ENCODE measurements at regions not wholly inside any gene's neighbourhood (a gene's known extent, or its start where the extent isn't known, plus 50 kb on each side); places are given as distances from the start of the nearest gene placed in this dataset.

DNA sequence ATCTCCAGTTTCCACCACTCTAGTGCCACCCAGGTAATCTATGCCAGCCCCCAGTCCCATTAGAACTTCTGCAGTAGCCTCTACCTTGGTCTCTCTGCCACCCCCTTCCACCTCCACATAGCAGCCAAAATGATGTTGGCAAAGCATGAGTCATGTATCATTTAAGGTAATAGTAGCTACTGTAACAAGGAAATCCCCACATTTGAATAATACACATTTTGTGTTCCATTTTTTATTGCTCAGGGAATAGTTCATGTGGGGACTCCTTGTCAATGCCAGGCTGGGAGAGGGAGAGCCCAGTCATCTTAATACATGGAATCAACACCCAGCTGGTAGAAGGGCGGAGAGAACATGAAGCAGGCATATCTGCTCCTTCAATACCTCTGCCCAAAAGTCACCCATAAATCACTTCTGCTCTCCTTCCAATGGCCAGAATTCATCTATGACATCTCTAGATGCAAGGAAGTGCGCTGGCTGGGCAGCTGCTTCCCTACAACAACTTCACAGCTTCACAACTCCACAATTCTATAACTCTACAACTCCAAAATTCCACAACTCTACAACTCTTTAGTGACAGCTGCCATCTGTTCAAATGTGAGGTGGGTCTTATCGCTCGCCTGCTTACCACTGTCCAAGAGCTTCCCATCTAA lies 70.6 kb upstream of the GLS start:
- no peaks in the 10 kb centered on the region for H3K4me1 Mint-ChIP-seq
- Histone ChIP-seq H4K20me1 (replicated peaks; ENCODE audit: insufficient read depth) (no peaks in the 10 kb centered on the region), H3K4me1 (ENCODE audit: insufficient read depth) (no peaks in the 10 kb centered on the region), H3K9me2 (ENCODE audit: insufficient read depth) (0 out of 2 replicates have a peak, but pooled peaks cover 4% of the 10 kb centered on the region), H3K27me3 (ENCODE audit: insufficient read depth) (no peaks in the 10 kb centered on the region), H3K79me2 (replicated peaks; ENCODE audit: insufficient read depth) (no peaks in the 10 kb centered on the region), H3K36me3 (ENCODE audit: insufficient read depth) (no peaks in the 10 kb centered on the region), H3K27ac (ENCODE audit: low read depth) (no peak overlapping the region), H3F3A (replicated peaks; ENCODE audit: low read depth) (no peaks in the 10 kb centered on the region), H3K4me3 (no peak overlapping the region), H3K4me2 (no peak overlapping the region), H2AFZ (peak overlapping the region; percentile 43; the same call in 1 of the 2 replicates)
- ATAC-seq (no peak), DNase-seq (ENCODE audit: low spot score) (no peak)
- no peaks in the 10 kb centered on the region for H3K36me3 Mint-ChIP-seq (ENCODE audit: low read depth)
- H3K27me3 Mint-ChIP-seq (ENCODE audit: insufficient read depth, low read depth, poor library complexity), result no peaks in the 10 kb centered on the region
- no peak overlapping the region for H3K27ac Mint-ChIP-seq
- no peaks in the 10 kb centered on the region for H3K9me3 Mint-ChIP-seq
- TF ChIP-seq POLR2AphosphoS5 (IDR thresholded peaks at IDR 0.05; ENCODE audit: low read depth), result no peak
- TF ChIP-seq ZNF331 (CRISPR knock-in tag; IDR thresholded peaks at IDR 0.05; ENCODE audit: low read depth), result no peak
- TF ChIP-seq STAT1 (IDR thresholded peaks at IDR 0.05; ENCODE audit: unreplicated experiment), result no peak
- TF ChIP-seq ZNF462 (CRISPR knock-in tag; IDR thresholded peaks at IDR 0.05), result no peak
- TF ChIP-seq CREB1 (CRISPR knock-in tag; IDR thresholded peaks at IDR 0.05; ENCODE audit: low read depth), result no peak
- TF ChIP-seq, protein P1, sequence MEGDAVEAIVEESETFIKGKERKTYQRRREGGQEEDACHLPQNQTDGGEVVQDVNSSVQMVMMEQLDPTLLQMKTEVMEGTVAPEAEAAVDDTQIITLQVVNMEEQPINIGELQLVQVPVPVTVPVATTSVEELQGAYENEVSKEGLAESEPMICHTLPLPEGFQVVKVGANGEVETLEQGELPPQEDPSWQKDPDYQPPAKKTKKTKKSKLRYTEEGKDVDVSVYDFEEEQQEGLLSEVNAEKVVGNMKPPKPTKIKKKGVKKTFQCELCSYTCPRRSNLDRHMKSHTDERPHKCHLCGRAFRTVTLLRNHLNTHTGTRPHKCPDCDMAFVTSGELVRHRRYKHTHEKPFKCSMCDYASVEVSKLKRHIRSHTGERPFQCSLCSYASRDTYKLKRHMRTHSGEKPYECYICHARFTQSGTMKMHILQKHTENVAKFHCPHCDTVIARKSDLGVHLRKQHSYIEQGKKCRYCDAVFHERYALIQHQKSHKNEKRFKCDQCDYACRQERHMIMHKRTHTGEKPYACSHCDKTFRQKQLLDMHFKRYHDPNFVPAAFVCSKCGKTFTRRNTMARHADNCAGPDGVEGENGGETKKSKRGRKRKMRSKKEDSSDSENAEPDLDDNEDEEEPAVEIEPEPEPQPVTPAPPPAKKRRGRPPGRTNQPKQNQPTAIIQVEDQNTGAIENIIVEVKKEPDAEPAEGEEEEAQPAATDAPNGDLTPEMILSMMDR (conservative IDR thresholded peaks at IDR 0.05; ENCODE audit: low read depth in 2 of 2), result no peak
- no peak for TF ChIP-seq NANOG (IDR thresholded peaks at IDR 0.05; ENCODE audit: borderline replicate concordance)
- TF ChIP-seq REST (IDR thresholded peaks at IDR 0.05; ENCODE audit: unreplicated experiment), result no peak
- no peak for TF ChIP-seq ZNF114 (CRISPR knock-in tag; IDR thresholded peaks at IDR 0.05)
- TF ChIP-seq EZH2phosphoT487 (IDR thresholded peaks at IDR 0.05; ENCODE audit: unreplicated experiment), result no peak
- TF ChIP-seq JUNB (IDR thresholded peaks at IDR 0.05; ENCODE audit: unreplicated experiment), result no peak
- TF ChIP-seq ETS1 (IDR thresholded peaks at IDR 0.05), result no peak
- TF ChIP-seq EZH2 (IDR thresholded peaks at IDR 0.05; ENCODE audit: low read depth, unreplicated experiment), result no peak
- no peak overlapping the region for H3K4me3 Mint-ChIP-seq

Measured in GM23338 (cell line).